KOPT-K1 (cell line): ENCODE measurements at regions not wholly inside any gene's neighbourhood (a gene's known extent, or its start where the extent isn't known, plus 50 kb on each side); places are given as distances from the start of the nearest gene placed in this dataset.

Experiments
- H3K27ac ChIP-seq: fragments of 200-600 bp; sonication (generic); 2 replicates; pipeline ENCODE4 v1.5.1; 2016; ENCODE audit warnings: antibody characterized with exemption, mild to moderate bottlenecking, low read depth, low read length; ENCODE audit not compliant: poor library complexity, severe bottlenecking
- H3K36me3 ChIP-seq: fragments of 200-600 bp; sonication (generic); 2 replicates; pipeline ENCODE4 v1.5.1; 2017; ENCODE audit warnings: antibody characterized with exemption, mild to moderate bottlenecking, low read length, moderate library complexity; ENCODE audit not compliant: insufficient read depth
- H3K9me3 ChIP-seq: fragments of 200-600 bp; sonication (generic); 2 replicates; pipeline ENCODE4 v1.5.1; 2017; ENCODE audit warnings: antibody characterized with exemption, low read length, mild to moderate bottlenecking; ENCODE audit not compliant: insufficient read depth, poor library complexity, severe bottlenecking

DNA sequence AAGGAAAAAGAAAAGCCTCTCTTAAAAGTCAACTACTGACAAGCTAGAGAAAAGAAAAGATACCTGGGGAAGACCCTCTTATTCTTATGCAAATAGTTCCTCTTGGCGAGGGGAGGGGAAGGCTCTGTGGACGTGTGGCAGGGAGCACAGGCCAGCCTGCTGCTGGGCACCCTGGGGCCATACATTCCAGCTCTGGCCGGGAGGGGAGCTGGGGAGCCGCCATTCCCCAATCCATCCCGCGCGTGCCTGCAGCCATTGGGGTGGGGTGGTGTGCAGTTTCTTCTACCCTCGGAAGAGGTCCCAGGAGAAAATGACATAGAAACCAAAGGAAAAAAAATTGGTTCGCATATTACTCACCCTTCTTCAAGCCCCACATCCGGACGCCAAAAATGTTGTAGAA is 1496.4 kb downstream of the RPA4 start:
- Histone ChIP-seq H3K9me3 (no peaks in the 10 kb centered on the region), H3K27ac (no peak overlapping the region), H3K36me3 (no peaks in the 10 kb centered on the region)

DNA sequence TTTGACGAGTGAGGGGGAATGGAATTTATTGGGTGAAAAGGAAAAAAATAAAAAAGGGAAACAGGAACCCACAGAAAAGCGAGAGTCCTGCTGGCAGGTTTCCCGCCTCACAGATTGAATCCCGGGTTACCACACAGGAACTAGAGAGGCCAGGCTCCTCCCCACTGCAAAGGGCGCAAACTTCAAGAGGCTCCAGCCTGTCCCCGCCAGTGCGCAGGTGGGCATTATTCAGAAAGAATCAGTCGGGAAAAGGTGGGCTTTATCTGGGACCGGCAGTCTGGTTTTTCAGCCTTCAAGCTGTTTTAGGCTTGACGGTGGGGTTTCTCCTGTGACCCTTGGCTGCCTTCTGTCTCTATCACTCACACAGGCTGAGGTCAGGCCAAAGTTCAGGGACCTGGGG is 1496.8 kb downstream of the RPA4 start:
- no peak overlapping the region for H3K27ac ChIP-seq
- H3K9me3 ChIP-seq = no peaks in the 10 kb centered on the region
- H3K36me3 ChIP-seq = no peaks in the 10 kb centered on the region

DNA sequence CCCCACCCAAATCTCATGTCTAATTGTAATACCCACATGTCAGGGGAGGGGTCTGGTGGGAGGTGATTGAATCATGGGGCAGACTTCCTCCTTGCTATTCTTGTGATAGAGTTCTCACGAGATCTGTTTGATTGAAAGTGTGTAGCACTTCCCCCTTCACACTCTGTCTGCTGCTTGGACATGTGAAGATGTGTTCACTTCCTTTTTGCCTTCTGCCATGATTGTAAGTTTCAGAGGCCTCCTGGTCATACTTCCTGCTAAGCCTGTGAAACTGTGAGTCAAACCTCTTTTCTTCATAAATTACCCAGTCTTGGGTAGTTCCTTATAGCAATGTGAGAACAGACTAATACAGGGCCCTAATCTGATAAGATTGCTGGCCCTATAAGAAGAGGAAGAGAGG is 1514.8 kb downstream of the RPA4 start:
- no peak overlapping the region for H3K27ac ChIP-seq
- H3K9me3 ChIP-seq = no peaks in the 10 kb centered on the region
- no peaks in the 10 kb centered on the region for H3K36me3 ChIP-seq

DNA sequence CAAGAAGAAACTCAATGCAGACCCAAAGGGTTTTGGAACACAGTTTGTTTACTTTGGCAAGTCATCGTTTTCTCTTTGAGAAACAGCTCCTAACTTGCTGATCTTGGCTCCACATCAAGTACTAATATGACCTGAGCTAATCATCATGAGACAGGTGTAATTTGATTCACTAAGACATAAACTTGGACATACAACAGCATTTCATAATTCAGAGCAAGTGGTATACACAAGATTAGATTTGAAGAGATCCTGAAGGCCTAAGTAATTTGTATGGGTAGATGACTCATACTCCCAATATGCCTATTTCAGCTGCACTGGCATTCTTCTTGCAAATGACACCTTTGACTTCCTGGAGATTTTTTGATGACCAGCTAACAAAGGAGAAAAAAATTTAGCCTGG is 1521.7 kb downstream of the RPA4 start:
- Histone ChIP-seq H3K36me3 (no peaks in the 10 kb centered on the region), H3K9me3 (no peaks in the 10 kb centered on the region), H3K27ac (no peak overlapping the region)

DNA sequence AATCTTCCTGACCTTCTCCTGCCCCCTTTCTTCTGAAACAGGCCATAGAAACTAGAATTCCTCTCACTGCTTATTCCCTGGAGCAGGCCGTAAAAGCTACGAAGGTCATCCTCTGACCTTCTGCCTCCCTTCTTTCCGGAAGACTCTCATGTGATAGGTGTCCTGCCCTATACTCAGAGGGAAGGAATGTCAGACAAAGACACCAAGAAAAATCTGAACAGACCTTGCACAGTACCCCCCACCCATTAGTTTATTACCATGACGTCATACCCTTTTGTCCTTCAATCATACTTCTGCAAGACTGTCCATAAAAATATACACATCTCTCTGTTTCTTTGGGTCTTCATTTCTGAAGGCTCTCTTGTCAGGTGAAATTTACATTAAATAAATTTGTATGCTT is 1523.9 kb downstream of the RPA4 start:
- H3K36me3 ChIP-seq = no peaks in the 10 kb centered on the region
- no peaks in the 10 kb centered on the region for H3K9me3 ChIP-seq
- no peak overlapping the region for H3K27ac ChIP-seq

DNA sequence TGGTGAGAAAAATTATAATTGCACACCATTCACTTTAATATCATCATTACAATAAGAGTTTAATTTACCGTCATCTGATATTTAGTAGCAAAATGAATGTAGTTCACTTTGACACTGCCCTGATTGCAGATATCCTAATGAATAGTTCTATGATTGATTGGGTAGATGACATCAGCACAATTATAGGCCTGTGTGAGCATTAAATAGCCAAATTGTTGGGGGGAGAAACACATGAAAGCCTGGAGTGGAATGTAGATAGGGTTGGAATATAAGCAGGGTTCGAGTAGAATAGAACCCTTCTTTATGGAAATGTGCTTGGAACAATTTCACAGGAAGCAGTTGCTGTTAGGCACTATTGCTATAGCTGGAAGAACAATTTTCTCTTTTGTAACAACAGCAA is 1526.2 kb downstream of the RPA4 start:
- H3K9me3 ChIP-seq = no peaks in the 10 kb centered on the region

DNA sequence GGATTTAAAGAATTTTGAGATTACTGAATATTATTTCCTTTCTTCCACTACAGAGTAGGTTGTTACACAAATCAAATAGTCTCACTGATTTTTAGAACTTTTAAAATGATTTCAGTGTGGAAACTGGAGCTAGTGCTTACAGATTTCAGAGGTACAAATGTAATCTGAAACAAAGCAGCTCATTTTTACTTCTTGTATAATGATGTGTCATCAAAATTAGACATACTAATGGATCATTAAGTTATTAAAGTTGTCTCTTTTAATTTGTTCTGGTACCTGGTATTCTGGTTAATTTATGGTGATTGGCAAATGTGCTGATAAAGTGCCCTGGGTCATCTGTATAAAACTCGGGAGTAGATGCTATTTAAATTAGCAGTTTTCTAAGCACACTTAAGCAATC is 1528.3 kb downstream of the RPA4 start:
- H3K9me3 ChIP-seq = no peaks in the 10 kb centered on the region
- no peak overlapping the region for H3K27ac ChIP-seq
- no peaks in the 10 kb centered on the region for H3K36me3 ChIP-seq

More for the DNA sequence above, 1526.2 kb downstream of the RPA4 start:
- H3K27ac ChIP-seq = no peak overlapping the region
- no peaks in the 10 kb centered on the region for H3K36me3 ChIP-seq

DNA sequence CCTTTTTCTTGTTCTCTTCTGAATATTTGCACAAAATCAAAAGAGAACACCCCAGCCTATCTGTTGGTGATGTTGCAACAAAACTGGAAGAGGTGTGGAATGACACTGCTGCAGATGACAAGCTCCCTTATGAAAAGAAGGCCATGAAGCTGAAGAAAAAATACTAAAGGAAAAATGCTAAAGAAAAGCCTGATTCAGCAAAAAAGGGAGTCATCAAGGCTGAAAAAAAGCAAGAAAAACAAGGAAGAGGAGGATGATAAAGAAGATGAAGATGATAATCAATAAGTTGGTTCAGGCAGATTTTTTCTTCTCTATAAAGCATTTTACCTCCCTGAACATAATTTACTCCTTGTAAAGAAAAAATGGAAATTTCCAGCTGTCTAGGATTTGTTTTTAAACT is 1538.8 kb downstream of the RPA4 start:
- no peaks in the 10 kb centered on the region for H3K9me3 ChIP-seq
- no peak overlapping the region for H3K27ac ChIP-seq
- H3K36me3 ChIP-seq = no peaks in the 10 kb centered on the region

DNA sequence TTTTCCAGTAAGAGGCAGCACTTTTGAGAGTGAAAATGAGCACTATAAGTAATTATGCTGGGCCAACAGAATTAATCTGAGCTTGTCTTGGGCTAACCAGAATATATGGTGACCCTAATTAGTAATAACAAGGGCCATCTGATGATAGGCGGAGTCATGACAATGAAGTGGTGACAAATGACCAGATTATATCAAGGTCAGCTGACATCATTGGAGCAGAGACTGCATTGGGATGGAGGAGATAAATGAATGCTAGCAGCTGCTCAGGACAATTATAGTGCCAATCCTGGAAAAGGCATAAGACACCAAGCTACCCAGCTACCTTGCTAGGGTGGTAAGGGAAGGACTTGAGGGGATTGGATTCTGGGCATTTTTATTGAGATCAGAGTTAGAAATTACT is 1548.7 kb downstream of the RPA4 start:
- H3K9me3 ChIP-seq = no peaks in the 10 kb centered on the region
- no peaks in the 10 kb centered on the region for H3K36me3 ChIP-seq
- H3K27ac ChIP-seq = no peak overlapping the region

DNA sequence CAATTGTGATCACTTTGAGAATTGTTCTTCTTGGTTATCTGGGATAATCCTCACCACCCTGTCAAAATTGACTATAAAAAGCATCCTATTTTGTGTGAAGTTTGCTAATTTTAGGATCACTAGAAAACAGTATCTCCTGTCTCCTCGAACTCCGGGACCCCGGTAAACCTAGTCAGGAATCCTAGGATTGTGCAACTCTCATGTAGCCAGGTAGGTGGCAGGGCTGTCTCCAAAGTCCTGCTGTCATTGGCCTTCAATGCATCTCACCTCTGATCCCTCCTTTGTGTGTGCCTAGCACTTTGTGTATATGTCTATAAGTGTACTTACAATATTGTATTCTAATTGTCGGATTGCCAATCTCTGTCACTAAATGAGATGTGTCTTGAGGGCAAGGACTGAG is 1564.8 kb downstream of the RPA4 start:
- Histone ChIP-seq H3K9me3 (no peaks in the 10 kb centered on the region), H3K36me3 (no peaks in the 10 kb centered on the region), H3K27ac (no peak overlapping the region)

DNA sequence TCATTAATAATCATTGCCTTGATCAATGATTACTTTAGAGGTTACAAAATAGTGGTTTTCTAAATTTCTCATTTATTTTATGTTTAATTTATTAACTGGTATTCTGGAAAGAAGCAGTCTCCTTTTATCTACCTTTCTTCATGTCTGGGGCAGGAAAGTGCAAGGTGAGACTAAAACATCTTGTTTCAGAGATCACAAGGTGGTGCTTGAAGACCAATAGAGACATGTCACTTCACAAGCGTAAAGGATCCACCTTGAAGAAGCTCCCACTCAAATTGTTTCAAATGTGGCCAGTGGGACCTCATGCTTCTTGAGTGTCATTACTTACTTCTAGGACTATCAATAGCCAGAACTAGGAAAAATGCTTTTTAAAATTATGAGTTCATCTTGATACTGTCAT is 1568.7 kb downstream of the RPA4 start:
- Histone ChIP-seq H3K36me3 (no peaks in the 10 kb centered on the region), H3K9me3 (no peaks in the 10 kb centered on the region), H3K27ac (no peak overlapping the region)

DNA sequence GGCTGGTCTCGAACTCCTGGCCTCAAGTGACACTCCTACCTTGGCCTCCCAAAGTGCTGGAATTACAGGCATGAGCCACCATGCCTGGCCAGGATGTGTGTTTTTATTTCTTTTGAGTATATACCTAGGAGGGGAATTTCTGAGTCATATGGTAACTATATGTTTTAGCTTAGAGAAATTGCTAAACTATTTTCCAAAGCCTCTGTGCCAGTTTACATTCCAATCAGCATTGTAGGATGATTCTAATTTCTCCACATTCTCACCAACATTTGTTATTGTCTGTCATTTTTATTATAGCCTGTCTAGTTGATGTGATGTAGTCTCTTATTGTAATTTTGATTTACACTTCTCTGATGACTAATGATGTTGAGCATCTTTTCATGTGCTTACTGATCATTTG is 1576.0 kb downstream of the RPA4 start:
- Histone ChIP-seq H3K27ac (no peak overlapping the region), H3K36me3 (no peaks in the 10 kb centered on the region), H3K9me3 (no peaks in the 10 kb centered on the region)

DNA sequence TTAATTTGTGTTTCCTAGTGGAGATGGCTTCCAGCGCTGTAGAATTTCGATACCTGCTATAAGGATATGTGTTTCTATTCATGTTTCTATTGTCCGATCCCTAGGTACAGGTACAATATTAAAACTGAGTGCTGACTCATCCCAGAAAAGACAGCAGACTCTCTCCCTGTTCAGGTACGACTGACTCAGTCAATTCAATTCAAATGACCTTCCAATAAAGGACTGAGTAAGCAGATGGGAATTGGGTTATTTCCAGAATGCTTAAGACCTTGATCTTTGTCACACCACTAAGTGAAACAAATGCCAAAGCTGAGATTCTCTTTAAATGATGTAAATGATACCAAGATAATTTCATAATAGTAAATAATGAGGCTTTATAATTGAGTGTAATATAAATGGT is 1596.9 kb downstream of the RPA4 start:
- H3K9me3 ChIP-seq = no peaks in the 10 kb centered on the region
- H3K27ac ChIP-seq = no peak overlapping the region
- no peaks in the 10 kb centered on the region for H3K36me3 ChIP-seq

DNA sequence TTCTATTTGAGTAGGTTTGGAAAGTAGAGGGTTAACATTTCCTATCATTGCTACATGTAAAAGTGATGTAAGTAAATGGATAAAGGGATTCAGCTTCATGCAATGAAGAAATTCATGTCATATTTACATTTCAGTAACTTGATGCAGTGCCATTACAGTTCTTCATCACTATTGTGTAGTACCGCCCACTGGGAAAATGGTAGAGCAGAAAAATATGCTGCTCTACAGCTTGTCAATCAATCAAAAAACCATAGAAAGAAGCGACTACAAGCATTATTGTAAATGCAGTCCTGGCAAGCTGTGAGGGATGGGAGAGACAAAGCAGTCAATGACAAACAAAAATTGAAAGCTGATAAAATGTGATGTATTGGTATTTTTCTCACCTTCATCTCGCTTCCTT is 1597.9 kb downstream of the RPA4 start:
- Histone ChIP-seq H3K27ac (no peak overlapping the region), H3K9me3 (no peaks in the 10 kb centered on the region), H3K36me3 (no peaks in the 10 kb centered on the region)

DNA sequence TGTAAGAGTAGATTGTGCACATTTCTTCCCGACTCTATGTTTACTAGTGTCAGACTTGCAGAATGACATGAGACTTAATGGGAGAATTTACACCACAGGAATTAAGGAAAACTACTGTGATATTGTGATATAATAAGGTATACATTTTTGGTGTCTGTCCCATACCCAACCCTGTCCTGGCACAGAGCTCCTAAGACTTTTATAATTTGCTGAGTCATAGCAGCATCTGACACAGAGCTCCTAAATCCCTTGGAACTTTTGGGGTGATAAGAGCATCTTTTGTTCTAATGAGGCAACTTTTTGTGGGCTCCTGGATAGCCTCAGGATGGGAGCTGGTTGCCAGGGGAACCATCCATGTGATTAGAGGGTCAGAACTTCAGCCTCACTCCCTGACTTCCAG is 1607.0 kb downstream of the RPA4 start:
- Histone ChIP-seq H3K9me3 (no peaks in the 10 kb centered on the region), H3K36me3 (no peaks in the 10 kb centered on the region), H3K27ac (no peak overlapping the region)

DNA sequence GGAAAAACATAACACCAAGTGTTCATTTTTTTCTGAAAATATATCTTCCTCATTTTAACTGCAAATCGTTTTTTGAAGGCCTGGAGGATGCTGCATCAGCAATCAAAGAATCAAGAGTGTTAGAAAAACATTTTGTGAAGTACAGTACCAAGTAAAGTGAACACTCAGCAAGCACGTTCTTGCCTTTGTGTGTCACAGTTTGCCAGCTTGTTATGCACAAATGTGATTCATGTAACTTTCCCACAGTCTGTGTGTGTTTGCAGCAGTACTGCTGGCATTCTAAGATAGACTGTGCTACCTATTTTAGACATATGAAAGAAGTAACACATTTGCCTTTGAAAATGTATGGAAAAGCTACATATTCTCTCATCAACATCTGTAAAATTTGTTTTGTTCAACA is 1617.7 kb downstream of the RPA4 start:
- H3K36me3 ChIP-seq = no peaks in the 10 kb centered on the region
- no peaks in the 10 kb centered on the region for H3K9me3 ChIP-seq
- H3K27ac ChIP-seq = no peak overlapping the region

DNA sequence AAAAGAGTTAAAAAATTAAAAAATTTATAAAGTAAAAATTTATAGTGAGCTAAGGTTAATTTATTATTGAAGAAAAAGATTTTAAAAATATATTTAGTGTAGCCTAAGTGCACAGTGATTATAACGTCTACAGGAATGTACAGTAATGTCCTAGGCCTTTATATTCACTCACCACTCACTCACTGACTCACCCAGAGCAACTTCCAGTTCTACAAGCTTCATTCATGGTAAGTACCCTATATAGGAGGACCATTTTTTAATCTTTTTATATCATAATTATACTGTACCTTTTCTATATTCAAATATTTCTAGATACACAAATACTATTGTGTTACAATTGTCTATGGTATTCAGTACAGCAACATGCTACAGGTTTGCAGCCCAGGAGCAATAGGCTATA is 1623.2 kb downstream of the RPA4 start:
- H3K27ac ChIP-seq = no peak overlapping the region
- no peaks in the 10 kb centered on the region for H3K36me3 ChIP-seq
- H3K9me3 ChIP-seq = no peaks in the 10 kb centered on the region
